ENCODE measurements at regions not wholly inside any gene's neighbourhood (a gene's known extent, or its start where the extent isn't known, plus 50 kb on each side); places are given as distances from the start of the nearest gene placed in this dataset.
"Not testable (repeated sequence)": the region's sequence is repeated elsewhere in the genome, so short reads cannot be mapped to it uniquely, and the experiment has no call there.

DNA sequence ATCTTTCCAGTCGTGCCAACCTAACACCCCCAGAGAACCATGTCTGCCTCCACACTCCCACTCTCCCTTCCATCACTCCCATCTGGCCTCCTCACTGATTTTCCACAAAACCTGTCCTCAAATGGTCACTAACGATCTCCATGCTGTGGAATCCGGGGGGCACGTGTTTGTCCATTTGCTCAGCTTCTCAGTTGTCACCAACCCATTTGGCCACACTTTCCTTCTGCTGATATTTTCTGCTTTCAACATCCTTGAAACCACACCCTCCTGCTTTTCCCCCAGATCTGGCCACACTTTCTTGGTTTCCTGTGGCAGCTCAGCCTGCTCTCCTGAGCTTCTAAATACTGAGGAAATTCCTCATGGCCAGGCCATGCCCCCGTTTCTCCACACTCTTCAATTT, 257.2 kb upstream of the NSMCE3 start:
- no peak overlapping the region for H3K27ac Mint-ChIP-seq
- no peaks in the 10 kb centered on the region for H3K36me3 Mint-ChIP-seq
- no peaks in the 10 kb centered on the region for H3K27me3 Mint-ChIP-seq
- H3K4me3 Mint-ChIP-seq, result no peak overlapping the region
- no peaks in the 10 kb centered on the region for H3K4me1 Mint-ChIP-seq
- CTCF ChIA-PET, result no interaction called here
- no peak for DNase-seq
- no peaks in the 10 kb centered on the region for H3K9me3 Mint-ChIP-seq

DNA sequence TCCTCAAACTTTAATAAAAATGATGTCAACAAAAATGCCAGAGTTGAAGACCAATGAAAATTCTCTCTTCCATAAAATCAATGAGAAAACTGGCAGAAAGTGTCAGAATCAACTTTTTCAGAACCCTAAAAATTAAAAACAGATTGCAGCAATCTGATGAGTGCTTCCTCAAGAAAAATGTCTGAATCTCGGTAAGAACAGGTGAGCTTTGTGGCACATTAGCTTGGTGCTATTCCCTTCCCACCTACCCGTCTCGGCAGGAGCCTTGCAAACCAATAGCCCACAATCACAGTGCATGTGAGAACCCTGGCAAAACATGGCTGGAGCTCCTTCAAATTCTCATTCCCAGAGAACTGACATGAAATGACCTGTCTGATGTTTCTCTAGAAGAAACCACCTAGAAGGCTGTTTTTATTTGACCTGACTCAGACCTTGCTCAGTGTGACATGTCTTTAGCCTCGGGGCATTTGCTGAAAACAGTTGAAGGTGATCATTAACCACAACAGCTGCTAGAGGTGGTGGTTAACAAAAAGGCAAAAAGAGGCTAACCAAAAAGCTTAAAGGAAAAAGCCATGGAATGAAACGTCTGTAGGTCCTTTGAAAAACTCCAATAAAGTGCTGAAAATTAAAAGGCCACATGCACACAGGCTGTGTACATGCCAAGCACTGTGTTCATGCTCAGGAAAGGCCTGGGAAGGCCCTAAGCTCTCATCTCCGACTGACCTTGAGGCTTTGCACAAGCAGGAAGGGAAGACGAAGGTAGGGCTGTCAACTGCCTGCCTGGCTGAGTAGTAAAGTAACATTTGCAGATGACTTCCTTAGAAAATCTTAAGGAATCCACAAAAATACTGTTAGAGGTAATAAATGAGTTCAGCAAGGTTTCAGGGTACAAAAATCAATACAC, 253.0 kb upstream of the NSMCE3 start:
- Mint-ChIP-seq H3K36me3 (no peaks in the 10 kb centered on the region), H3K4me3 (no peak overlapping the region), H3K27me3 (no peaks in the 10 kb centered on the region), H3K4me1 (no peaks in the 10 kb centered on the region), H3K9me3 (peaks cover 3% of the 10 kb centered on the region), H3K27ac (no peak overlapping the region)
- CTCF ChIA-PET, result no interaction called here
- DNase-seq, result no peak

GRCh38 chr15:29518442-29518841, 248.8 kb upstream of the NSMCE3 start:
- Mint-ChIP-seq H3K4me1 (no peaks in the 10 kb centered on the region), H3K36me3 (no peaks in the 10 kb centered on the region), H3K27ac (no peak overlapping the region), H3K4me3 (no peak overlapping the region), H3K27me3 (no peaks in the 10 kb centered on the region), H3K9me3 (peaks cover 3% of the 10 kb centered on the region)
- no peak for DNase-seq
- CTCF ChIA-PET, result no interaction called here

GRCh38 chr15:29517829-29518228, 248.2 kb upstream of the NSMCE3 start:
- Mint-ChIP-seq H3K4me1 (no peaks in the 10 kb centered on the region), H3K27ac (no peak overlapping the region), H3K4me3 (no peak overlapping the region), H3K9me3 (peaks cover 3% of the 10 kb centered on the region), H3K36me3 (no peaks in the 10 kb centered on the region), H3K27me3 (no peaks in the 10 kb centered on the region)
- no peak for DNase-seq
- CTCF ChIA-PET, result no interaction called here

DNA sequence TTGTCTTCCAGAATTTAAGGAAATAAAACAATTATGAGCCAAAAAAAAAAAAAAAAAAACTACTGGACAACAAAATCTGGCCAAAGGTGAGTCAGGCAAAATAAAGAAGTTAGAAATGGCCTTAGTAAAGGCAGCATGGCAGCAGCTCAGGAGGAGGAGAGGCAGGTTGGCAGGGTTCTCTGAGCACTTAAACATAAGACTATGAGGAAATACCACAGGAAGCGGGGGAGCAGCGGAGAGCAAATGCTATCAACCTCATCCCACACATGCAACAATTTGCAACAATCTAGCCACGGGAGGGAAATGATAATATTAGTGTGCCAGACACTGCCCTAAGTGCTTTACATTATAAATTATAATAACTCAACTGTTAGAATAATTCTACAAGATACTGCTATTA, 247.3 kb upstream of the NSMCE3 start:
- DNase-seq, result no peak
- Mint-ChIP-seq H3K27me3 (no peaks in the 10 kb centered on the region), H3K36me3 (no peaks in the 10 kb centered on the region), H3K4me1 (no peaks in the 10 kb centered on the region), H3K4me3 (no peak overlapping the region), H3K27ac (no peak overlapping the region), H3K9me3 (peaks cover 3% of the 10 kb centered on the region)
- CTCF ChIA-PET, result no interaction called here

DNA sequence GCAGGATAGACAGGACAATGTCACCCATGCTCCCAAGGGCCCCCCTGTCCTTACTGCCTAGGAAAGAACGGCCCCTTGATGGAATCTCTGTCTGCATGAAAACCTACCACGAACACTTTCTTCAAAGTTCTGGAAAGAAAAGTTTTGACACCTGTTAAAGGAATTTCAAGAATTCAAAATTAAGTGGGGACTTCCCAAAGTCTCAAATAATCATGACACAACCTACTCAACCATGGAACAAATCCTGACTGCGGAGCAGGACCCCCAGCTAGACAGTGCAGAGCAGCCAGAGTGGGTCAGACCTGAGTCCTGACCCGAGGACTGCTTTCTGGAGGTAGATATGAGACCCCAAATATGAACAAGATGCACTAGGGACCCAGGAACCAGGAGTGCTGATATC, 245.3 kb upstream of the NSMCE3 start:
- Mint-ChIP-seq H3K4me1 (no peaks in the 10 kb centered on the region), H3K27me3 (no peaks in the 10 kb centered on the region), H3K9me3 (peaks cover 3% of the 10 kb centered on the region), H3K27ac (no peak overlapping the region), H3K4me3 (no peak overlapping the region), H3K36me3 (no peaks in the 10 kb centered on the region)
- CTCF ChIA-PET, result no interaction called here
- DNase-seq, result no peak

GRCh38 chr15:29511663-29512062, 242.0 kb upstream of the NSMCE3 start:
- Mint-ChIP-seq H3K9me3 (peaks cover 3% of the 10 kb centered on the region), H3K27me3 (no peaks in the 10 kb centered on the region), H3K4me1 (no peaks in the 10 kb centered on the region), H3K36me3 (no peaks in the 10 kb centered on the region), H3K27ac (no peak overlapping the region), H3K4me3 (no peak overlapping the region)
- DNase-seq, result no peak
- CTCF ChIA-PET, result no interaction called here

DNA sequence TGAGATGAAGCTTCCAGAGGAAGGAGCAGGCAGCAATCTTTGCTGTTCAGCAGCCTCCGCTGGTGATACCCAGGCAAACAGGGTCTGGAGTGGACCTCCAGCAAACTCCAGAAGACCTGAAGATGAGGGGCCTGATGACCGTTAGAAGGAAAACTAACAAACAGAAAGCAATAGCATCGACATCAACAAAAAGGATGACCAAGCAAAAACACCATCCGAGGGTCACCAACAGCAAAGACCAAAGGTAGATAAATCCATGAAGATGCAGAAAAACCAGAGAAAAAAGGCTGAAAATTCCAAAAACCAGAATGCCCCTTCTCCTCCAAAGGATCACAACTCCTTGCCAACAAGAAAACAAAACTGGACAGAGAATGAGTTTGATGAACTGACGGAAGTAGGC, 235.9 kb upstream of the NSMCE3 start:
- CTCF ChIA-PET, H3K9me3 Mint-ChIP-seq, H3K4me1 Mint-ChIP-seq, H3K27me3 Mint-ChIP-seq, H3K27ac Mint-ChIP-seq, H3K36me3 Mint-ChIP-seq, H3K4me3 Mint-ChIP-seq, DNase-seq: not testable (repeated sequence)

- H3K9me3 Mint-ChIP-seq, result no peaks in the 10 kb centered on the region
- no peaks in the 10 kb centered on the region for H3K27me3 Mint-ChIP-seq
- CTCF ChIA-PET, result no interaction called here
- H3K4me3 Mint-ChIP-seq, result no peak overlapping the region
- H3K36me3 Mint-ChIP-seq, result no peaks in the 10 kb centered on the region
- H3K4me1 Mint-ChIP-seq, result no peaks in the 10 kb centered on the region
- no peak for DNase-seq
- no peak overlapping the region for H3K27ac Mint-ChIP-seq
Observed at GRCh38 chr15:29490747-29491471, 221.3 kb upstream of the NSMCE3 start.

GRCh38 chr15:29480949-29481348, 211.3 kb upstream of the NSMCE3 start:
- no peak for DNase-seq
- Mint-ChIP-seq H3K36me3 (no peaks in the 10 kb centered on the region), H3K9me3 (no peaks in the 10 kb centered on the region), H3K27me3 (peaks cover 4% of the 10 kb centered on the region), H3K27ac (no peak overlapping the region), H3K4me1 (no peaks in the 10 kb centered on the region), H3K4me3 (no peak overlapping the region)
- CTCF ChIA-PET, result no interaction called here

- Mint-ChIP-seq H3K36me3 (no peaks in the 10 kb centered on the region), H3K27ac (peak overlapping the region; percentile 19)
Observed at GRCh38 chr15:29480278-29480677, 210.7 kb upstream of the NSMCE3 start.

GRCh38 chr15:29477256-29477655, 207.6 kb upstream of the NSMCE3 start:
- H3K27me3 Mint-ChIP-seq, result no peaks in the 10 kb centered on the region
- no peaks in the 10 kb centered on the region for H3K9me3 Mint-ChIP-seq
- CTCF ChIA-PET, result no interaction called here
- H3K36me3 Mint-ChIP-seq, result no peaks in the 10 kb centered on the region
- no peak overlapping the region for H3K4me3 Mint-ChIP-seq
- no peak overlapping the region for H3K27ac Mint-ChIP-seq
- DNase-seq, result no peak
- H3K4me1 Mint-ChIP-seq, result no peaks in the 10 kb centered on the region

More at GRCh38 chr15:29480278-29480677, 210.7 kb upstream of the NSMCE3 start:
- CTCF ChIA-PET, result no interaction called here
- H3K27me3 Mint-ChIP-seq, result peaks cover 2% of the 10 kb centered on the region
- H3K4me3 Mint-ChIP-seq, result no peak overlapping the region
- H3K9me3 Mint-ChIP-seq, result no peaks in the 10 kb centered on the region
- DNase-seq, result no peak
- no peaks in the 10 kb centered on the region for H3K4me1 Mint-ChIP-seq

GRCh38 chr15:29476503-29477080, 207.0 kb upstream of the NSMCE3 start:
- Mint-ChIP-seq H3K36me3 (no peaks in the 10 kb centered on the region), H3K4me3 (no peak overlapping the region), H3K4me1 (no peaks in the 10 kb centered on the region), H3K9me3 (no peaks in the 10 kb centered on the region), H3K27ac (no peak overlapping the region), H3K27me3 (no peaks in the 10 kb centered on the region)
- DNase-seq, result no peak
- CTCF ChIA-PET, result no interaction called here

DNA sequence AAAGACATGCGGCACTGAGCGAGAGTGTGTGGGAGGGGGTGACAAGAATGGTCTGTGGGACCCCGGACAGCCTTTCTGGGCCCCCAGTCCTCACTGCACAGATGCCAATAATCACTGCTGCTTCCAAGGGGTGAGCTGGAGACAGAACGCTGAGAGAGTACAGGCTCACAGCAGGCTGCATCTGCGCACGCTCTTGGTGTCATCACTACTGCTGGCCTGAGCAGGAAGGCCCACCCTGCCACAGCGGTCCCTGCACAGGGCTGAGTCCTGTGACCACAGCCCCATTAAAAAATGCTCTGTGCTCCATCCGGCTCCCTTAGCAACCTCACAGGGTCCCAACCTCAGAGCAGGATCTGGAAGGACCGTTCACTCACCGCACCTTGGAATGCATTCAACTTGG, 205.5 kb upstream of the NSMCE3 start:
- Mint-ChIP-seq H3K27ac (no peak overlapping the region), H3K4me3 (no peak overlapping the region), H3K9me3 (no peaks in the 10 kb centered on the region), H3K36me3 (no peaks in the 10 kb centered on the region), H3K4me1 (no peaks in the 10 kb centered on the region), H3K27me3 (no peaks in the 10 kb centered on the region)
- CTCF ChIA-PET, result no interaction called here
- DNase-seq, result no peak

DNA sequence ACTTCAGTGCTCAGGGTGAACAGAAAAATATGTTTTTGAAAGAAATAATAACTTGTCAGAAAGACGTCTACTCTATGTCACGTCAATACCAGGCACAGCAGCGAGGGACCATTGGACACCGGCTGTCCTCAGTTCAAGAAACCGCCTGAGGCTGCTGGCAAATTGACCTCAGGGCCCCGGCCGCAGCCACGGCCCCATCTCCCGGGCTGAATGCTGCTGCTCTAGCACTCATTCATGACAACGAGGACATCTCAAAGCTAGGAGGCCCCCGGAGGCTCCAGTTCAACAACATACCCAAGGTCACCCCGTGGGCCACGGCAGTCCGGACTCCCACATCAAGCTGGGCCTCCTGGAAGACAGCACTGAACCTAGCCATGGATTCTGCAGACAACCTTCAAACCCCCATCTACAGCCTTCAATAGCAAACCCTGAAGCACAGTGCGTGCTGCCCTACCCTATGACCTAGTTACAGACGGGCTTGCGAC, 204.0 kb upstream of the NSMCE3 start:
- H3K9me3 Mint-ChIP-seq, result no peaks in the 10 kb centered on the region
- DNase-seq, result no peak
- no peaks in the 10 kb centered on the region for H3K4me1 Mint-ChIP-seq
- H3K36me3 Mint-ChIP-seq, result no peaks in the 10 kb centered on the region
- no peaks in the 10 kb centered on the region for H3K27me3 Mint-ChIP-seq
- H3K4me3 Mint-ChIP-seq, result no peak overlapping the region
- H3K27ac Mint-ChIP-seq, result no peak overlapping the region
- CTCF ChIA-PET, result no interaction called here
